ENCODE measurements at regions not wholly inside any gene's neighbourhood (a gene's known extent, or its start where the extent isn't known, plus 50 kb on each side); places are given as distances from the start of the nearest gene placed in this dataset.

DNA sequence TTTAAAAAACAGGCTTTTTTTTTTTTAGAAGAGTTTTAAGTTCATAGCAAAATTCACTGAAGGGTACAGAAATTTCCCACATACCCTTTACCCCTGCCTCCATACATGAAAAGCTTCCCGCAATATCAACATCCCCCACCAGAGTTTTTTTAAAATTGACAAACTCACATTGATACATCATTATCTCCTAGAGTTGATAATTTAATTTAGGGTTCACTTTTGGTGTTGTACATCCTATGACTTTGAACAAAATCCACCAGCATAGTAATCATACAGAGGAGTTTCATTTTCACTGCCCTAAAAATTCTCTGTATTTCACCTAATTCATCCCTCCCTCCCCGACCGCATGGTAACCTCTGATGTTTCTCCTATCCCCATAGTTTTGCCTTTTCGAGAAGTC is 53.6 kb upstream of the KCNK2 start:
- Histone ChIP-seq H3K14ac (ENCODE audit: insufficient read length) (no peak overlapping the region), H4K20me1 (replicated peaks in 1 of 2; ENCODE audit: control insufficient read depth in 1 of 2, insufficient read depth in 2 of 2, low read length in 2 of 2) (peaks cover 0 to 1% of the 10 kb centered on the region in 2 experiments), H2AK5ac (ENCODE audit: low read depth, low read length) (no peak overlapping the region), H3K79me1 (ENCODE audit: low read depth, low read length) (no peaks in the 10 kb centered on the region), H3K4ac (replicated peaks; ENCODE audit: insufficient read length, low read depth, low read length) (no peak overlapping the region), H3K4me2 (ENCODE audit: insufficient read depth in 1 of 2, low read depth in 2 of 2, low read length in 2 of 2) (no peak overlapping the region), H4K5ac (ENCODE audit: insufficient read length, low read depth, low read length) (no peak overlapping the region), H2BK120ac (replicated peaks; ENCODE audit: low read depth, low read length) (no peak overlapping the region), H3K9me3 (ENCODE audit: insufficient read depth in 2 of 2, low read depth in 1 of 2, low read length in 1 of 2) (no peaks in the 10 kb centered on the region), H2AFZ (ENCODE audit: low read length) (no peak overlapping the region), H3K27me3 (replicated peaks in 1 of 4; ENCODE audit: control insufficient read depth in 3 of 4, extremely low read depth in 1 of 4, insufficient read depth in 3 of 4, low read length in 3 of 4) (no peaks in the 10 kb centered on the region), H3K23me2 (ENCODE audit: low read depth, low read length) (no peaks in the 10 kb centered on the region), H3K27ac (ENCODE audit: low read depth, low read length) (no peak overlapping the region), H3K9ac (replicated peaks in 1 of 4; ENCODE audit: extremely low read depth in 1 of 4, low read depth in 3 of 4, low read length in 3 of 4) (no peak overlapping the region), H3K4me1 (replicated peaks in 1 of 4; ENCODE audit: control insufficient read depth in 3 of 4, insufficient read depth in 4 of 4, low read length in 3 of 4) (peaks cover 0 to 2% (median 0%) of the 10 kb centered on the region in 4 experiments; a peak in 1 of 7 replicates), H2BK5ac (ENCODE audit: low read depth, low read length) (no peak overlapping the region), H4K91ac (replicated peaks; ENCODE audit: insufficient read length, low read length) (no peak overlapping the region), H3K4me3 (ENCODE audit: extremely low read depth in 1 of 4, insufficient read depth in 2 of 4, low read depth in 3 of 4, low read length in 4 of 4) (no peak overlapping the region), H3K23ac (ENCODE audit: insufficient read length) (no peak overlapping the region), H3K79me2 (ENCODE audit: control insufficient read depth in 1 of 2, insufficient read depth in 2 of 2, low read length in 2 of 2) (no peaks in the 10 kb centered on the region), H3K18ac (ENCODE audit: extremely low read depth, low read length) (no peak overlapping the region), H2BK15ac (ENCODE audit: low read length) (no peak overlapping the region), H3K36me3 (ENCODE audit: control insufficient read depth in 2 of 4, insufficient read depth in 4 of 4, low read length in 3 of 4) (no peaks in the 10 kb centered on the region), H2BK20ac (ENCODE audit: low read length) (no peak overlapping the region), H4K8ac (ENCODE audit: extremely low read depth, insufficient read depth, low read length) (no peak overlapping the region), H2BK12ac (ENCODE audit: low read depth, low read length) (no peak overlapping the region), H3K56ac (replicated peaks; ENCODE audit: insufficient read length, low read depth, low read length) (no peak overlapping the region)
- DNase-seq (ENCODE audit: low read depth in 1 of 2, low spot score in 2 of 2) (no peak), FAIRE-seq (no peak)
- no peak for TF ChIP-seq SRF (IDR thresholded peaks at IDR 0.05; ENCODE audit: low read depth, low read length)
- TF ChIP-seq, protein P1, sequence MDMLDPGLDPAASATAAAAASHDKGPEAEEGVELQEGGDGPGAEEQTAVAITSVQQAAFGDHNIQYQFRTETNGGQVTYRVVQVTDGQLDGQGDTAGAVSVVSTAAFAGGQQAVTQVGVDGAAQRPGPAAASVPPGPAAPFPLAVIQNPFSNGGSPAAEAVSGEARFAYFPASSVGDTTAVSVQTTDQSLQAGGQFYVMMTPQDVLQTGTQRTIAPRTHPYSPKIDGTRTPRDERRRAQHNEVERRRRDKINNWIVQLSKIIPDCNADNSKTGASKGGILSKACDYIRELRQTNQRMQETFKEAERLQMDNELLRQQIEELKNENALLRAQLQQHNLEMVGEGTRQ (IDR thresholded peaks at IDR 0.05; ENCODE audit: low read length) = no peak
- TF ChIP-seq RFX5 (IDR thresholded peaks at IDR 0.05; ENCODE audit: borderline replicate concordance, low read depth, low read length) = no peak
- POLR2A ChIA-PET (ENCODE audit: partially characterized antibody) = no interaction called here
- WGBS, 2 experiments (ENCODE audit: extremely low coverage in 1 of 2, insufficient coverage in 1 of 2, insufficient read length in 1 of 2, insufficient replicate concordance in 2 of 2, low coverage in 1 of 2, low lambda C conversion rate in 2 of 2, missing lambda C conversion rate in 1 of 2) = 95% methylated on average over 4 of the region's 4 CpGs; no CpG with 5 or more reads in 1 of the 2 experiments
- CTCF ChIA-PET (ENCODE audit: partially characterized antibody) = interaction anchor here (0.6 kb wide), 2 partner anchors 92 to 667 kb away, joined by 3 to 5 read pairs; no protein-coding TSS in a partner anchor
